HG02870 (cell line): ENCODE measurements at regions not wholly inside any gene's neighbourhood (a gene's known extent, or its start where the extent isn't known, plus 50 kb on each side); places are given as distances from the start of the nearest gene placed in this dataset.

Experiments
- ATAC-seq: cut with Tn5 transposase; IDR thresholded peaks from one replicate; pipeline ENCODE4 v1.9.1; 2021; ENCODE audit warnings: mild to moderate bottlenecking, moderate library complexity; ENCODE audit not compliant: unreplicated experiment

DNA sequence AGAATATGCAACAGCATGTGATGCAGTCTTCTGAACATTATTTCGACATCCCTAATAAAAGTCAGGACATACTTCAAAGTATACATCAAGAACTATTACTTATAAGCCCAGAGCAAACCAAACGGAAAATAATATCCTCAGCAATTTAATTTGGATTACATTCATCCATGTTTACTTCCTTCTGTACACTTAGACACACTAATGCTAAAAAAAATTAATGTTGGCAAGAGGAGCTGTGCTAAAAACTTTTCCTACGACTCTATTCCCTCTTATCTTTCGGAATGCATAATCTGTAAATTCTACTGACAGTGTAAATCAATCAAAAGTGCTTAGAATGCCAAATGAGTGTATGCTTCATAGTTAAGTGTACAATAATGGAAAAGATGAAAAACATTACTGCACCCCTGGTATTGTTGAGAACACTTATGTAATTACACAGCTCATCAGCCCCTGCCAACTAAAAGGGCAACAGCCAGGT is 301.2 kb upstream of the HSF2 start:
- no peak for ATAC-seq

DNA sequence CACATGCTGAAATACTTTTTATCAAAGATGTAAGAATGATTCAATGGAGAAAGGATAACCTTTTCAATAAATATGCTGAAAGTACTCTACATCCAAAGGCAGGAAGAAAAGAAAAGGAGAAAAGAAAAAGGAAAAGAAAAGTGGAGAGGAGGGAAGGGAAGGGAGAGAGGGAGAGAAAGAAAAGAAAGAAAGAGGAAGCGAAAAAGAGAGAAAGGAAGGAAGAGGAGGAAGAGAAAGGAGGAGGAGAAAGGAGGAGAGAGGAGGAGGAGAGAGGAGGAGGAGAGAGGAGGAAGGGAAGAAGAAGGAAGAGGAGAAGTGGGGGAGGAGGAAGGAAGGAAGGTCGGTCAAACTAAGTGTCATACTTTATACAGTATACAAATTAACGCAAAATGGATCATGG is 297.4 kb upstream of the HSF2 start:
- ATAC-seq, result no peak

DNA sequence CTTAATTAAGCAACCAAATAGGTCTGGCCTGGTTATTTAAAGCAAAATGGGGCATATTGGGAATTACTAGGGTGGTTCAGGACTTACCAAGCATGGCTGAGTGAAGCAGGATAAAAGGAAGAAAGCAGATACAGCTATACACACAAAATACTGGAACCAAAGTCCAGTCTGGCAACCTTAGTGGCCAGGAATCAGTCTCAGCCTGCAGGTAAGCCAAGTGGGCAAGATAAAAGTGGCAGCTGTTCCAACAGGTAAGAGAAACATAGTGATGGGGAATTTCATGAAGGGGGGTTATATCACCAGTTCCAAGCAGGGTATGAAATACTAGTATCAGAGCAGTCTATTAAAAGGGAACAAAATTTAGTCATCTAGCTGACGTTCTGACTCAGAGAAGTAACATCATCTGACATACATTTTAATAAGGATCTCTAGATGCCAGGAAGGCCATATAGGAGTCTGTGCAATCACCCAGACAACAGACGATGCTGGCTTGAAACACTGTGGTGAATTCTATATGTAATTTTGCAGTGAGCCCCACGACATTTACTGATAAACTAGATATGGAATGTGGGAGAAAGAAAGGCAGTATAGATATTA is 292.1 kb upstream of the HSF2 start:
- ATAC-seq, result no peak

DNA sequence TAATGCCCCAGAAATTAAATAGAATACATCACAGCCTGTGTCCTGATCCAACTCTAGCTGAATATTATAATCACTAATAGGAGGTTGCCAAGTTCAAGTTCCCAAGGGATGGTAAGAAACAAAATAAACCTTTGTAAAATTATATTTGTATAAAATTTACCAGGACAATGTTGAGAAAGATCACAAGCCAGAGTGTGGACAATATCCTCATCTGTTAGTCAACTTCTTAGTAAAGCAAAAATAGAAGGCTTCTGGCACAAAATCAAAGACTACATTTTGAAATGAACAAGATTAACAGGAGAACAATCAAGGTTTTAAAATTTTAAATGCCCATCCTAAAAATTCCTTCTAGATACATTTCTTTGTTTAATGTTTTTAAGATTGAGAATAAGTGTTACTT is 290.4 kb upstream of the HSF2 start:
- no peak for ATAC-seq

DNA sequence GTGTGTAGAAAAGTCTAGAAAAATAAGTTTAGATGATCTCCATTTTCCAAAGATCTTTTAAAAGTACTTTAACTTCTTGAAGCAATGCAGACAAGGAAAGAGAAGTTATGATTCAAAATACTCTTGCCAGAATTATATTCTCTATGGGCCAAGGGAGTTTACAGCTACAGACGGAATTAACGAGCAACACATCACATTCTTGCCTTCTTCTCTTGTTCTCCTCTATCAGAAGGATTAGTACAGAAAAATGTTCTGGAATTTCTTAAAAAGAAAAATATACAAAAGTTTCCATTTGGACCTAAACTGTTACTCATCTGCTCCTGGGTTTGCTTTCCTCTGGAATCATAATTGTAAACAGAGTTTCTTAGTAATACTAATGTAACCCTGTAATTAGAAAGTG is 284.7 kb upstream of the HSF2 start:
- no peak for ATAC-seq

DNA sequence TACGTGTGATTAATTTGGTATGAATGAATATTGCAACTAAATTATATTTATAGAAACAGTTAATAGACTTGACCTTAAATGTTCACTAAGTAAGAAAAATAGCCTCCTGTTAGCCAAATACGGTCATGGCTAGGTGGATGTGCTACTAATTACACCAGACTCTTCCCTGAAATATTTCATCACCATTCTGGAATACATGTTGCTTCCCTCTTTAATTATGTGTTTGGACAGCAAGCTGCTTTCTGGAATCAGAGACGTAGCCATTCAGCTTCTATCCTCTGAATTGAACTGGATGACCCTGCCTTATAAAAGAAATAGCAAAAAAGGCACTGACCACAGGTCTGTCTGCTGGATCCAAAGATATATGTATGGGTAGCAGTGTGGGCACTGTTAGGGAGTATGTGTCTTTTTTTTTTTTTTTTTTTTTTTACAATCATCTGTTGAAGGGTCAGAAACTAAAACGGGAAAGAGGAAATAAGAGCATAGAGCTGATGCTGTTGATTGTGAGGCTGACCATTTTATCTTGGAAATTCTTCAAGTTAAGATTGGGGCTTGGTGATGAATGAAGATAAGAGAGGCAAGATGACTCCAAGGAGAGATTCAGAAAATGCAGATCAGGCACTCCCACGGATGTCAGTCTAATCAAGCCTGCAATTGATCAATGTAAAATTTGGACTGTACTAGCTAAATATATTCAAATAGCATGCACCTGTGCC is 283.2 kb upstream of the HSF2 start:
- no peak for ATAC-seq

DNA sequence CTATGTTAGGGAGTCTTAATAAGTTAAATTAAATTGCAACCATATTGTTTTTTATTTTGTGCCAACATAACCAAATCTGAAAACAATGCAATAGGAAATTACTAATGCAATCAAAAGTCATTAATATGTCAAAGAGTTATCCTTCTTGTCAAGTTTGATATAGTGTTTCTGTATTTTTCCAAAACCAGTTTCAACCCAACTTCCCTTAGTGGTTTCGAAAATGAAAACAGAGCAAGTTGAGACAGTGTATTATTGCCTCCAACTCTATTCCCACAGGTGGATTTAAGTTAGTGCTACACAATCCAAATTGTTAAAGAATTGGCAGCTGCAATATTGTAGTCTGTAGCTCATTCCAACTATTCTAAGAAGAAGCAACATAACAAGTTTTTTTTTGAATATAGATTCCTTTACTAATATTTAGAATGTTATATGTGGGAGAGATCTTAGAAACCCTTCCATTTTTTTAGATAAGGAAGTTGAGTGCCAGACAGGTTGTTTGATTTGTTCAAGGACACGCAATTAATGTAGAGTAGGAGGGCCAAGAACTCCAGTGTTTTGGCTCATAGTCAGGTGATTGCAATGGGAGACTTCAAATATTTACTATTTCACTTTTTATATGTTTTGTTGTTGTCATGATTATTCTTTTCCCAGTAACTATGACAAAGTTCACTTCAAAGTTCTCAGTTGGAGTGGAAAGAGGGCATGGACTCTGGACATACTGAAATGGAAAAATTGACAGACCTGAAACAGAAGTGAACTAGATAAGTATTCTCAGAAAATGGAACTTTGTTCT is 282.4 kb upstream of the HSF2 start:
- no peak for ATAC-seq

DNA sequence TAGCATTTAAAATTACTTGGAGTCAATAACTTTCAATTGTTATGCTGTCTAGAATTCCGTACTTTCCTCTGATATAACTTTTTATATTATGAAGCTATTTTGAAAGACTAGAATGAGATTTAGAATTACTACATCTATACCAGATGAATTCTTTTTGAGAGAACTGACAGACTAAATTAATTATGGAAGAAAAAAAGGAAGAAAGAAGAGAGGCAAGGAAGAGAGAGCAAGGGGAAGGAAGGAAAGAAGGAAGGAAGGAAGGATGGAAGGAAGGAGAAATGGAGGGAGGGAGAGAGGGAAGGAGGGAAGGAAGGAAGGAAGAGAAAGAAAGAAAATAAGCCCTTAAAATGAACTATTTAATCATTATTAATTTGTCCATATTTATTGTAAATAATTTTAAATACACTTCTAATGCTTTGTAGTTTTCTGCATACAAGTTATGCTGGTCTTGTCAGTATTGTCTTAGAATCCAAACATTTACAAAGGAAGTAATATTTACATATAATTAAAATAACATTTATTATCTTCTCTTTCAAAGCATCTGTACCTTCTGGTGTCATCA is 280.4 kb upstream of the HSF2 start:
- ATAC-seq, result no peak

DNA sequence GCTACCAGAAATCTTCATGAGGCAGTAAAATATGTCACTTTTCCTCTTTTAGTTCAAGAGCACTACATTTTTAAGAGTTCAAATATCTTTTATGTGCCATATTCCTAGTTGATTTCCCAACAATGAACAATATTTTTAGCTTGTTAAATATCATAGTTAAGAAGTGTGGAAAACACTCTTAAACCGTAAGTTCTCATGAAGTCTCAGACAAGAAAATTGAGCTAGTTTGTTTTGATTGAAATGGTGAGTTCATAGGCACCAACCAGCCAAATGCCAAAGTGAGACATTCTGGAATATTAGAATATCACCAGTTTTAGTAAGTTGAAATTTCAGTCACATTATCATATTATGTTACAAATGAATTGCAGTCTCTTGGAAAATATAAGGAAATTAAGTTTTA is 277.2 kb upstream of the HSF2 start:
- ATAC-seq, result no peak

DNA sequence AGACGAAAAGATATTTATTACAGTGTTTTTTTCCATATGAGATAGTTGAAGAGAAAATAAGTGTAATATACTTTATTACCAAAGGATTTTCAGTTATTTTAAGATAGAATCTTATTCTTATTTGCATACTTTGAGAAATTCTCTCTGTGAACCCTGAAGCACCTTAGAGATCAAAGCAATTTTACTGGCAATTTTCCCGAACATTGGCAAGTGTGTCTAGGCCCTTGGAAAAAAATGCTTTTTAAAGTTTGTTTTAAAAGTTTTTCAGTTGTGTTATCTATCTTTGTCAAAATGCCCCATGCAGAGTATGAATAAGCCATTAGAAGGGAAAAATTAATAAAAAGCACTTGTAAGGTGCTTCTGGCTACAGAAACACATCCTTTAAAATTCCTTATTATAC is 276.8 kb upstream of the HSF2 start:
- ATAC-seq, result no peak

DNA sequence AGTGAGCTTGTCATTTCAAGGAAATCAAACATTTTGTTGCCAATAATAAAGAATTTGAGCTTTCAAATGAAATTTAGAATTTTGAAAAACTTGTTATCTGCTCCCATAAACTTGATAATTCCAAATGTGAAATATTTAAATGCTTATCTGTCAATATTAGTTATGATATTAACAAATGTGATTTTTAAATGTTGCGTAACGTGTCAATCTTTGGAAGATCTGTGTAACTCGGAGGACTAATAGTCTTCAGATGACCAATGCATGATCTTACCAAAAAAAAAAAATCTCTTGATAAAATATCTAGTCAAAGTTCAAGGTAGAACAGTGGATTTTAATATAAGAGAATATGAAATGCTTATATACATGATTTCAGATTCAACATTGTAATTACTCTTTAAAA is 274.5 kb upstream of the HSF2 start:
- ATAC-seq, result no peak

DNA sequence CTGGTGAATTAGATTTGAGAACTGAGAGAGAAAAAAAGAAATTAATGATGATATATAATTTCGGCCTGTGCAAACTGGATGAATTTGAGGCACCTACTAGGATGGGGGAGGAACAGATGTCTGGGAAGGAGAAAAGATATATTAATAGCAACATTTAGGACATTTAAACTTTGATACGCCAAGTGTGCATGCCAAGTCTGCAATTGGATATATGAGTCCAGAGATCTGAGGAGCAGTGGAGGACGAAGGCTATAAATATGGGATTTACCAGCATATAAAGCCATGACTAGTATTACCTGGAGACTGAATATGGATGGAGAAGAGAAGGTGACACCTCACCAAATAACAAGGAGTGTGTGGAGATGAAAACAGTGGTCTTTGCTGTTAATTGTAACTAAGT is 272.6 kb upstream of the HSF2 start:
- ATAC-seq, result no peak

DNA sequence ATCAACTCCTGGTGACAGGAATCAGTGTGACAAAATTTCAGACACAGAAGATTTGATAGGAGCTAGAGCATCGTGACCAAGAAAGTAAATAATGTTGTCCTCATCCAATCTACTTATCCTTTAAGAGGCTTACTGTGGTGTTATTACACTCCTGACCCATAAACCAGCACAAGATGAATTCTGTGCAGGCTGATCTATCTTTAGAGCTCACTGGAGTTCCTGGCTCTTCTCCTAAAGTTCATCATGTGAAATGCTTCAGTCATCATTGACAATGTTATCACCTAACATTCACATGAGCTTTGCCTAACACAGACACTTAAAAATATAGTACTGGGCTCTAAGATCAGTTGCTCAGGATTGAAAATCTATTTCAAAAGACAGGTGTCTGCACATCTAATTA is 271.0 kb upstream of the HSF2 start:
- no peak for ATAC-seq

DNA sequence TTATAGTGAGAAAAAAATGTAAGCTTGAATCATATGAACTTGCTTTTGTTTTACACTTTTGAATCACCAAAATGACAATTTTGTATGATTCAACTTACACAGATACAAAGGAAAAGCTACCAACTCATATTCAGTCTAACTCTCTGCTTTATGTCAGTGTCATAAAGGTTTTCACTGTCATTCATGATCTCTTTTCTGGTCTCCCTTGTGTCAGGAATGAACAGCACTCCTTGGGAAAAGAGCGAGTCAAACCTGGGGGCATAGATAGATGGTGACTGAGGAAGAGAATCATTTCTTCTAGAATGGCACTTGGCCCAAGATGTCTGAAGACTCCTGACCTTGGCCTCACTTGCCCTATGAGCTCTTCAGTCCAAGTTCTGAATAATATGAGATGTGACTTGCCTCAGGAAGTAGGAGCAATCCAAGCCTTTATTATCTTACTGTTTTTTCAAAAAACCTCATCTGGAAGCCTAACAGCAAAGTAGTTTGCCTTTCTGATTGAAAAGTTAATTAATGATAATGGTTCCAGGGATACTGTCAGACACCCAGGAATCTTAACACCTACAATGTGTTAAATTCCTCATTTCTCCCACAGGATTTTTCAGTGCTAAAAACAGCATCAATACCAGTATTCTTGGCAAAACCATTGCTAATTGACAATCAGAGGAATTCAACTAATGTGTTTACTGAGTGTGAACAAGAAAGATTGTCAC is 270.0 kb upstream of the HSF2 start:
- ATAC-seq, result no peak

DNA sequence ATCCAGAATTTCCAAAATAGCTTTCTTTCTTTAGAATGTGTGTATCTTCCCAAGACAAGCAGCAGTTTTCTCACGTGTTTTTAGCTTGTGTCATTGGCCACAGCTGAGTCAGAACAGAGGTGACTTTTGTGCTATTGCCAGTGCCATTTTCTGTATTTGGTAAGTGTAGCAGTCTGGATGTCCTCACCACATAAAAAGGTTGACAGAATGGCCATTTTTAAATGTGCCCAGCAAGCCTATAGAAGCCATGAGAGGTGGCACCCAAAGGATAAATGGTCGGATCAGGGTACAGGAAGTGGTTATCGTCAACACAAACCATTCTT is 269.5 kb upstream of the HSF2 start:
- no peak for ATAC-seq

DNA sequence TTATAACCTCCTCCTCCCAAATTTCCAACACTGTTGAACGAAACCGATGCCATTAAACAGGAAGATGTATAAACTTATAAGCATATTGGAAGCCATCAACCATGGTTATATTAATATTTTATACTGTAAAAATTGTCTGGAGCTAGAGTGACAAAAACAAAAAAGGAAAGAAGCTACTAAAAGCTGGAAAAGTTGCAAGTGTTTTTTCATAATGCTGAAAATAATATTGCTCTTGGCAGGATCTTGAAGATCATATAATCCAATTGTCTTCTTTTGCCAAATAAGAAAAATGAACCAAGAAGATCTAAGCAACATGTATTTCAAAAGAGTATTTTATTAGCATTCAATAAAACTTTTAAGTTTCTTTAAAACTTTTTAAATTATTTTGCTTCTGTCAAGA is 268.9 kb upstream of the HSF2 start:
- ATAC-seq, result no peak

DNA sequence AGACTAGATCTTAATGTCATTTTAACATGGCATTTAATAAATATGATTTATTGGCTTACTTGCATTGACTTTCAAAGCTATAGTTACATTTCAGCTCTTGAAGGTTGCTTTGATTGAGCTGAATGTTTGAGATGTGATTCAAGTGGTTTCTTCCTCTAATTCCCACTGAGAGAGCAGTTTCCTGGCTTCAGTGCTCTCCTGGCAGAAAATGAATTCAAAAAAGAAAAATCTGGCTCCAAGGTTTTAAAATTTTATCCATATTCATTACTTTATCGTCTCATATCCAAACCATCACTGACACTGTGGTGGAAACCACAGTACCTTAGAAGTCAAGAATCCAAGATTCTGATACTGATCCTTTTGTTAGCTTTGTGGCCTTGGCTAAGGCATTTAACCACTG is 263.1 kb upstream of the HSF2 start:
- no peak for ATAC-seq

DNA sequence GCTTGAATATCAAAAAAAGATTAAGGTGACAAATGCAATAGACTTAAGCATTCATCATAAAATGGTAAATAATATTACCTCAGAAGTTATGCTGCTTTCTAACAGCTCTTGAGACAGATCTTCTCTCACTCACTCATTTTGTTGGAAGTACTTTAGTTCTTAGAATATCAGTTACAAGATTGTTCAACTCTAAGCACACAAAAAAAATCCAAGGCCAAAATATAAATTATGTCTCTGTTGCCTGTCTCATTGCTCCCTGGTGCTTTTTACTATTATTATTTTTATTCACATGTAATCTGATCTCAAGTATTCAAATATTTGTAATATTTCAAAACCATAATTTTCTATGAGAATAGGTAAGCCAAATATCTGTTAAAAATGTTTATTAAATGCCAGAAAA is 259.4 kb upstream of the HSF2 start:
- ATAC-seq, result no peak

DNA sequence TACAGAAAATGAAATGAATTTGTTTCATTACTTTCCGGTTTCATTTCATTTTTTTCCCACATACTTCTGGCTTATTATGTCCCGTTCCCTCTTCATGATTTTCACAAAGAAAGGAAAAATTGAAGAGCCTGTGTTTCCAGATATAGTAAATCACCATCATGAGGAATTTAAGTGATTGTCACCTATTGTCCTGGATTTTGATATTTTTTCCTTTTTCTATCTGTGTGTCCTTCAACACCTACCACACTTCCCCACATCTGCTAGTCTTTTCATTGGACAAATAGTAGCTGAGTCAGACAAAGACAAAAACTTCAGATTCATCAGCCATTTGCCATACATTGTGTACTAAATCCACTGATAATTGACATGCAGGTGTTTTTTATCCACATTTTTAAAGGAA is 258.2 kb upstream of the HSF2 start:
- ATAC-seq, result no peak

DNA sequence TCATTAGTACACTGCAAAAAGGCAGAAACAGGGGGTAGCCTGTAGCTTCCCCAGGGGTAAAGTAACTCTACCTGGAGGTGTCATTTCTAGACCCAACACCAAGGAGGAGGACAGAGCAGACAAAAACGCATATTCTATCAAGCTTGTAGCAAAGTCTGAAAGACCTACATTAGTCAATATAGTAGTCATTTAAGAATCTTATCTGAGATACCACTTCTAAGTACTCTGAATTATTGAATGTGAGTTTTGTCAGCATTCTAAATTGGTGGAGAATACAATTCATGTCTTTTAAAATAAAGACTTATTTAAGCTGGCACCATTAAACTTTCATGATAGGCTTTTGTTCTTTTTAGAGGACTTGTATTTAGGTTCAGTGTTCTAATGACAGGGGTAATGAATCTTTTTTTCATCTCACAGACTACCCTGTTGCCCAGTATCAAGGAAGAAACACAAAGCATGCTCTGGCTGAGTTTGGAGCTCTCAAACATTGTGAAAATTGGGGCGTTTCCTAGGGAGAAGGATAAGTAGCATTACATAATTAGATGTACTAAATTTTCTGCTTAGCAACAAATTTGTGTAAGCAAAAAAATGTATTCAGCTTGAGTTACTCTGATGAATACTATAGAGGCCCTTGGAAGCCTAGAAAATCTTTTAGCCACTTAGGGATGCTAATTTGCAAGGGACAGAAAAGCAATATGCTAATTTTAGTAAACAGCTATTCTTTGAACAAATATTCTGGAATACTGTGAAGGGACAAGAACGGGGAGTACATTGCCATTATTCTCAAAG is 255.4 kb upstream of the HSF2 start:
- ATAC-seq, result no peak

DNA sequence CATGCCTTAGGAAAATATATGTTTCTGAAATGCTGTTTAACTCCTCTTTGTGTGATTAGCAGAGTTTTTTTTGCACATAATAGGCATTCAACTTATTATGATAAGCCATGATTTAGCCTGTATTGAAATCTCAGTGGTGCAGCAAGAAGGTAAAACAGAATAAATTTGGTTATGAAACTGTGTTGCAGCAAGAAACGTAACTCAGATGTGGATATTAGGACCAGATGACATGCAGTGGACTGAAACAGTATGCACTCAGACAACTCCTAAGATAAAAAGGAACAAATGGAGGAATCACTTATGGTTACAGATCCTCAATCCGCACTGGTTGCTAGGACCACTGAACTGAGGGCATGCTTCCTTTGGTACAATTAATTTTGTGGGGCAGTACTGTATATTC is 254.2 kb upstream of the HSF2 start:
- ATAC-seq, result no peak
